GM21529 (cell line): ENCODE measurements at regions not wholly inside any gene's neighbourhood (a gene's known extent, or its start where the extent isn't known, plus 50 kb on each side); places are given as distances from the start of the nearest gene placed in this dataset.

Experiments used
- ATAC-seq: cut with Tn5 transposase; IDR thresholded peaks from one replicate; pipeline ENCODE4 v1.9.1; 2021; ENCODE audit not compliant: unreplicated experiment

GRCh38 chr2:46239175-46239846, 57.9 kb upstream of the EPAS1 start:
- ATAC-seq = no peak

GRCh38 chr2:46239847-46240181, 57.4 kb upstream of the EPAS1 start:
- ATAC-seq = no peak

GRCh38 chr2:46241344-46241743, 55.9 kb upstream of the EPAS1 start:
- no peak for ATAC-seq

GRCh38 chr2:46245869-46246268, 51.3 kb upstream of the EPAS1 start:
- ATAC-seq = no peak

- ATAC-seq = peak; percentile 74
Measured at GRCh38 chr2:46246790-46247189, 50.4 kb upstream of the EPAS1 start.
